ENCODE measurements at regions not wholly inside any gene's neighbourhood (a gene's known extent, or its start where the extent isn't known, plus 50 kb on each side); places are given as distances from the start of the nearest gene placed in this dataset.
"Not testable (repeated sequence)": the region's sequence is repeated elsewhere in the genome, so short reads cannot be mapped to it uniquely, and the experiment has no call there.

DNA sequence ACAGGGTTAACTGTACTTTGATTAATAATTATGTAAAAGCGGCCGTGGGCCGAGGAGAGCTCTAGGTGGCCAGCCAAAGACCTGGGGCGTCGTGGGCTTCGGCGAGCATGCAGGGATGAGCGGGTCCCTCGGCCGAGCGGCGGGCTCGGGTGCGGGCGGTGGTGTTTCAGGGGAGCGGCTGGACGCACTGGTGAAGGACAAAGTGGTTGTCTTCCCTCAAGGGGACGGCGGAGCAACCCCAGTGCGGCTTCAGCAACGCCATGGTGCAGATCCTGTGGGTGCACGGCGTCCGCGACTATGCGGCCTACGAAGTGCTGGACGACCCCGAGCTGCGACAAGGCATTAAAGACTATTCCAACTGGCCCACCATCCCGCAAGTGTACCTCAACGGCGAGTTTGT, 103.0 kb upstream of the C1GALT1C1 start:
- H3K4me3 ChIP-seq, result no peak overlapping the region
- no peak overlapping the region for H3K27ac ChIP-seq
- H3K27me3 ChIP-seq, result peaks cover 0 to 3% (median 0%) of the 10 kb centered on the region in 3 donors
- no peaks in the 10 kb centered on the region for H3K36me3 ChIP-seq
- intact Hi-C loops (cut with DNase I), result no loop called here
- H3K4me1 ChIP-seq, result no peaks in the 10 kb centered on the region
- no peaks in the 10 kb centered on the region for H3K9me3 ChIP-seq
- WGBS, 2 donors, result 97 to 98% methylated on average over 33 of the region's 33 CpGs
- DNase-seq, result no peak
- no peak for TF ChIP-seq EP300 (IDR thresholded peaks at IDR 0.05)
- TF ChIP-seq POLR2AphosphoS5 (IDR thresholded peaks at IDR 0.05), result no peak
- no peak for TF ChIP-seq CTCF (IDR thresholded peaks at IDR 0.05)
- TF ChIP-seq POLR2A (IDR thresholded peaks at IDR 0.05), result no peak

- H3K27me3 ChIP-seq, result peaks cover 0 to 3% (median 0%) of the 10 kb centered on the region in 3 donors
- no peaks in the 10 kb centered on the region for H3K4me1 ChIP-seq
- intact Hi-C loops (cut with DNase I), result no loop called here
- no peaks in the 10 kb centered on the region for H3K9me3 ChIP-seq
- no peak overlapping the region for H3K27ac ChIP-seq
- H3K4me3 ChIP-seq, result no peak overlapping the region
- no peak for DNase-seq
- TF ChIP-seq CTCF (IDR thresholded peaks at IDR 0.05) (no peak), POLR2A (IDR thresholded peaks at IDR 0.05) (no peak), EP300 (IDR thresholded peaks at IDR 0.05) (no peak), POLR2AphosphoS5 (IDR thresholded peaks at IDR 0.05) (no peak)
- H3K36me3 ChIP-seq, result no peaks in the 10 kb centered on the region
- WGBS, 2 donors, result 82 to 91% methylated on average over 7 of the region's 7 CpGs
These were observed 102.6 kb upstream of the C1GALT1C1 start for GRCh38 chrX:120732461-120732860.

DNA sequence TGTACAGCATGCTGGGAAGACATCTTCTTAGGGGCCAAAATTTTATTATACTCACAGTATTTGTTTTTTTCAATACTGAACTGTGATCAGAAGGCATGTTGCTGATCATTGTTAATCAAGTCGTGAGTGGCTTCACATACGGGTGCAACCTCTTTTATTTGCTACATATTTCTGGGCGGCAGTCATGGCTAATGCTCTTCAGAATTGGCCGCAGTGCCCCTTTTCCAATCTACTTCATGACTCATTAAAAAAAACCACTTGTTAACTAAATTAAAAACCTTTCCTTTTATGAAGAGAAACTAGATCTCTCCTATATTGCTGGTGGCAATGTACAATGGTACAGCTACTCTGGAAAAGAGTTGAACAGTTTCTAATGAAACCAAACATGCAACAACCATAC, 101.5 kb upstream of the C1GALT1C1 start:
- 66 to 70% methylated on average over 4 of the region's 4 CpGs for whole genome bisulfite sequencing, 2 donors
- intact Hi-C loops (cut with DNase I), result no loop called here

GRCh38 chrX:120729506-120730255, 99.8 kb upstream of the C1GALT1C1 start:
- H3K27ac ChIP-seq; intact Hi-C loops (cut with DNase I); H3K27me3 ChIP-seq; H3K9me3 ChIP-seq; H3K4me1 ChIP-seq; DNase-seq; H3K36me3 ChIP-seq; H3K4me3 ChIP-seq: not testable (repeated sequence)
- WGBS, 2 donors, result 95% methylated on average over 7 of the region's 7 CpGs

More for the DNA sequence above, 101.5 kb upstream of the C1GALT1C1 start:
- H3K27me3 ChIP-seq, result peaks cover 0 to 3% (median 0%) of the 10 kb centered on the region in 3 donors
- H3K4me3 ChIP-seq, result no peak overlapping the region
- no peaks in the 10 kb centered on the region for H3K4me1 ChIP-seq
- no peak overlapping the region for H3K27ac ChIP-seq
- DNase-seq, result no peak
- no peak for TF ChIP-seq POLR2AphosphoS5 (IDR thresholded peaks at IDR 0.05)
- no peak for TF ChIP-seq POLR2A (IDR thresholded peaks at IDR 0.05)
- no peak for TF ChIP-seq CTCF (IDR thresholded peaks at IDR 0.05)
- TF ChIP-seq EP300 (IDR thresholded peaks at IDR 0.05), result no peak
- no peaks in the 10 kb centered on the region for H3K36me3 ChIP-seq
- H3K9me3 ChIP-seq, result no peaks in the 10 kb centered on the region

DNA sequence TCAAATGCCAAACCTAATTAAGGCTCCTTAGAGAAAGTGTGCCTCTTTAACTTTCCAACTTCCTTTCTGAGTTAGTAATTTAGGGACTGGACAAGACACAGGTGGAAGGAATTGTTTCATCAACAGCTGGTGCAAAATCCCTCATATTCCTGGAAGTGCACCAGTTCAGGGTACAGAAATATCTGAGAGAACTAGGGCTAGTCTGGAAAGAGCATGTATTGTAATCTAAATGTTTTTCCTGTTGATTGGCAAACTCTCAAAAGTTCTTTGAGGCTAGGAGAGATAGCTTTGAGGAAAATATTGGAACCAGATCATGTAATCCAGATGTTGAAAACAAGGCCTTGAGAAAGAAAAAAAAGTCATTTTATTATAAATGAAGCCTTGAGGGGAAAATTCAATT, 98.1 kb upstream of the C1GALT1C1 start:
- H3K9me3 ChIP-seq, result no peaks in the 10 kb centered on the region
- intact Hi-C loops (cut with DNase I), result no loop called here
- no peak for DNase-seq
- peaks cover 0 to 3% (median 0%) of the 10 kb centered on the region in 3 donors for H3K27me3 ChIP-seq
- H3K27ac ChIP-seq, result no peak overlapping the region
- no peaks in the 10 kb centered on the region for H3K4me1 ChIP-seq
- no peak for TF ChIP-seq POLR2AphosphoS5 (IDR thresholded peaks at IDR 0.05)
- TF ChIP-seq POLR2A (IDR thresholded peaks at IDR 0.05), result no peak
- no peak for TF ChIP-seq EP300 (IDR thresholded peaks at IDR 0.05)
- no peak for TF ChIP-seq CTCF (IDR thresholded peaks at IDR 0.05)
- no peaks in the 10 kb centered on the region for H3K36me3 ChIP-seq
- H3K4me3 ChIP-seq, result no peak overlapping the region

All from sigmoid colon (tissue), 6 donors.